ENCODE measurements at regions not wholly inside any gene's neighbourhood (a gene's known extent, or its start where the extent isn't known, plus 50 kb on each side); places are given as distances from the start of the nearest gene placed in this dataset.
"Not testable (repeated sequence)": the region's sequence is repeated elsewhere in the genome, so short reads cannot be mapped to it uniquely, and the experiment has no call there.

DNA sequence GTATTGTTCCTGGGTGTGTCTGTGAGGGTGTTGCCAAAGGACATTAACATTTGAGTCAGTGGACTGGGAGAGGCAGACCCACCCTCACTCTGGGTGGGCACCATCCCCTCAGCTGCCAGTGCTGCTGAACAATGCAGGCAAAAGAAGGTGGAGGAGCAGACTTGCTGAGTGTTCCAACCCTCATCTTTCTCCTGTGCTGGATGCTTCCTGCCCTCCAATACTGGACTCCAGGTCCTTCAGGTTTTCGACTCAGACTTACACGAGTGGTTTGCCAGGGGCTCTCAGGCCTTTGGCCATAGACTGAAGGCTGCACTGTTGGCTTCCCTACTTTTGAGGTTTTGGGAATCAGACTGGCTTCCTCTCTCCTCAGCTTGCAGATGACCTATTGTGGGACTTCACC lies 155.0 kb downstream of the THBS2 start:
- TF ChIP-seq, protein P1, sequence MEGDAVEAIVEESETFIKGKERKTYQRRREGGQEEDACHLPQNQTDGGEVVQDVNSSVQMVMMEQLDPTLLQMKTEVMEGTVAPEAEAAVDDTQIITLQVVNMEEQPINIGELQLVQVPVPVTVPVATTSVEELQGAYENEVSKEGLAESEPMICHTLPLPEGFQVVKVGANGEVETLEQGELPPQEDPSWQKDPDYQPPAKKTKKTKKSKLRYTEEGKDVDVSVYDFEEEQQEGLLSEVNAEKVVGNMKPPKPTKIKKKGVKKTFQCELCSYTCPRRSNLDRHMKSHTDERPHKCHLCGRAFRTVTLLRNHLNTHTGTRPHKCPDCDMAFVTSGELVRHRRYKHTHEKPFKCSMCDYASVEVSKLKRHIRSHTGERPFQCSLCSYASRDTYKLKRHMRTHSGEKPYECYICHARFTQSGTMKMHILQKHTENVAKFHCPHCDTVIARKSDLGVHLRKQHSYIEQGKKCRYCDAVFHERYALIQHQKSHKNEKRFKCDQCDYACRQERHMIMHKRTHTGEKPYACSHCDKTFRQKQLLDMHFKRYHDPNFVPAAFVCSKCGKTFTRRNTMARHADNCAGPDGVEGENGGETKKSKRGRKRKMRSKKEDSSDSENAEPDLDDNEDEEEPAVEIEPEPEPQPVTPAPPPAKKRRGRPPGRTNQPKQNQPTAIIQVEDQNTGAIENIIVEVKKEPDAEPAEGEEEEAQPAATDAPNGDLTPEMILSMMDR (IDR thresholded peaks at IDR 0.05): not testable (repeated sequence)
- not testable (repeated sequence) for TF ChIP-seq POLR2A (IDR thresholded peaks at IDR 0.05)
